H1 (cell line): ENCODE measurements at regions not wholly inside any gene's neighbourhood (a gene's known extent, or its start where the extent isn't known, plus 50 kb on each side); places are given as distances from the start of the nearest gene placed in this dataset.
A peak's percentile ranks its signal among the peaks of the same experiment; 100 is the strongest.

Experiments used
- CBX8 ChIP-seq: fragments of 300-800, 300-1000 bp; sonication (generic); IDR thresholded peaks from 2 replicates; pipeline ENCODE4 v1.7.1; 2016; ENCODE audit warnings: low read depth, low read length, borderline replicate concordance
- HDAC6 ChIP-seq: IDR thresholded peaks from one replicate; pipeline ENCODE4 v1.7.1; 2012; ENCODE audit warnings: low read depth, mild to moderate bottlenecking, inconsistent platforms, low read length, moderate library complexity
- KDM5A ChIP-seq: fragments of 200-600 bp; IDR thresholded peaks from 2 replicates; pipeline ENCODE4 v1.7.1; 2012; ENCODE audit warnings: mild to moderate bottlenecking, low read length, inconsistent platforms, mixed read lengths
- NANOG ChIP-seq: IDR thresholded peaks from 2 replicates; pipeline ENCODE4 v1.6.1; 2011; ENCODE audit warnings: low read length, low read depth, mild to moderate bottlenecking, inconsistent platforms; ENCODE audit not compliant: insufficient read depth, poor library complexity, severe bottlenecking
- POLR2AphosphoS5 ChIP-seq: IDR thresholded peaks from 2 replicates; pipeline ENCODE4 v1.6.1; 2011; ENCODE audit warnings: low read depth, low read length
- SAP30 ChIP-seq: fragments of 300-600 bp; sonication (generic); IDR thresholded peaks from 2 replicates; pipeline ENCODE4 v1.7.1; 2012; ENCODE audit warnings: low read length, moderate library complexity, mild to moderate bottlenecking, inconsistent platforms; ENCODE audit not compliant: insufficient read depth, insufficient replicate concordance
- SIN3A ChIP-seq, 2 experiments: IDR thresholded peaks in 1 of 2; conservative IDR thresholded peaks in 1 of 2; 2 replicates each; pipeline ENCODE4 v1.6.1; 2011 to 2012; ENCODE audit warnings: low read length in 2 of 2, improper control_type of control experiment in 1 of 2, low read depth in 1 of 2, mild to moderate bottlenecking in 1 of 2
- SUZ12 ChIP-seq: fragments of 200-600 bp; sonication (generic); IDR thresholded peaks from 2 replicates; pipeline ENCODE4 v1.6.1; 2012; ENCODE audit warnings: mild to moderate bottlenecking, inconsistent platforms, low read length, moderate library complexity, mixed read lengths
- TF ChIP-seq, protein P1 (sequence below): fragments of 300-600 bp; sonication (generic); IDR thresholded peaks from 2 replicates; pipeline ENCODE4 v1.7.1; 2012; ENCODE audit warnings: low read length, moderate library complexity, mild to moderate bottlenecking, inconsistent platforms; ENCODE audit not compliant: insufficient replicate concordance

DNA sequence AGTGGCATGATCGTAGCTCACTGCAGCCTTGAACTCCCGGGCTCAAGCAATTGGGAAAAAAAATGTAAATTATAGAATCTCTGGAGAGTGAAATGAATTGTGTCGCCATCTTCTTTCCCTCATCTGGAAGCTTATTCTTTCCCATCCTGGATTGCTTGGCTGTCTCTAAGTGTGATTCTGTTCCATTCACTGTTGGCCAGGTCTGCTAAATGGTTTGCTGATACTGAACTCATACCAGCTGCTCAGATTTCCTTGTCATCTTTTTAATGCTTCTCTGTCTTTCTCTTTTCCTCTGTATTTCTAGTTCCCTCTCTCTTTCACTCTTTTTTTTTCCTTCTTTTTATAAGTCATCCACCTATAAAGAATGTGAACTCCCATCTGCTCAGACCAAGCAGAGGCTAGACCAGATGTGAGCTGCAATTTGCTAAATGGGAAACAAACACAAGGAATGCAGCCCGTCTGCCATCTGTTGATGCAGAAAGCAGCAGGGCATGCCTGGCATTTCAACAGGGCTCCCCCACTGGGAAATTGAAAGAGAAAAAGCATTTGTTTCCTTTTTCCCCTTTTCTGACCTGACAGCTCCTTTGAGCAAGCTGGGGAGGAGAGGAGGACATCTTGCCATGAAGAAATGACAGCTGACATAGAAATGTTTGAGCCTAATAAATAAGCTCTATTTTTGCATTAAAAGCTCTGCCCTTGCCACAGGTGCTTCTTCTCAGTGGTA lies 1823.6 kb upstream of the FLRT2 start (continued):
- TF ChIP-seq, protein P1, sequence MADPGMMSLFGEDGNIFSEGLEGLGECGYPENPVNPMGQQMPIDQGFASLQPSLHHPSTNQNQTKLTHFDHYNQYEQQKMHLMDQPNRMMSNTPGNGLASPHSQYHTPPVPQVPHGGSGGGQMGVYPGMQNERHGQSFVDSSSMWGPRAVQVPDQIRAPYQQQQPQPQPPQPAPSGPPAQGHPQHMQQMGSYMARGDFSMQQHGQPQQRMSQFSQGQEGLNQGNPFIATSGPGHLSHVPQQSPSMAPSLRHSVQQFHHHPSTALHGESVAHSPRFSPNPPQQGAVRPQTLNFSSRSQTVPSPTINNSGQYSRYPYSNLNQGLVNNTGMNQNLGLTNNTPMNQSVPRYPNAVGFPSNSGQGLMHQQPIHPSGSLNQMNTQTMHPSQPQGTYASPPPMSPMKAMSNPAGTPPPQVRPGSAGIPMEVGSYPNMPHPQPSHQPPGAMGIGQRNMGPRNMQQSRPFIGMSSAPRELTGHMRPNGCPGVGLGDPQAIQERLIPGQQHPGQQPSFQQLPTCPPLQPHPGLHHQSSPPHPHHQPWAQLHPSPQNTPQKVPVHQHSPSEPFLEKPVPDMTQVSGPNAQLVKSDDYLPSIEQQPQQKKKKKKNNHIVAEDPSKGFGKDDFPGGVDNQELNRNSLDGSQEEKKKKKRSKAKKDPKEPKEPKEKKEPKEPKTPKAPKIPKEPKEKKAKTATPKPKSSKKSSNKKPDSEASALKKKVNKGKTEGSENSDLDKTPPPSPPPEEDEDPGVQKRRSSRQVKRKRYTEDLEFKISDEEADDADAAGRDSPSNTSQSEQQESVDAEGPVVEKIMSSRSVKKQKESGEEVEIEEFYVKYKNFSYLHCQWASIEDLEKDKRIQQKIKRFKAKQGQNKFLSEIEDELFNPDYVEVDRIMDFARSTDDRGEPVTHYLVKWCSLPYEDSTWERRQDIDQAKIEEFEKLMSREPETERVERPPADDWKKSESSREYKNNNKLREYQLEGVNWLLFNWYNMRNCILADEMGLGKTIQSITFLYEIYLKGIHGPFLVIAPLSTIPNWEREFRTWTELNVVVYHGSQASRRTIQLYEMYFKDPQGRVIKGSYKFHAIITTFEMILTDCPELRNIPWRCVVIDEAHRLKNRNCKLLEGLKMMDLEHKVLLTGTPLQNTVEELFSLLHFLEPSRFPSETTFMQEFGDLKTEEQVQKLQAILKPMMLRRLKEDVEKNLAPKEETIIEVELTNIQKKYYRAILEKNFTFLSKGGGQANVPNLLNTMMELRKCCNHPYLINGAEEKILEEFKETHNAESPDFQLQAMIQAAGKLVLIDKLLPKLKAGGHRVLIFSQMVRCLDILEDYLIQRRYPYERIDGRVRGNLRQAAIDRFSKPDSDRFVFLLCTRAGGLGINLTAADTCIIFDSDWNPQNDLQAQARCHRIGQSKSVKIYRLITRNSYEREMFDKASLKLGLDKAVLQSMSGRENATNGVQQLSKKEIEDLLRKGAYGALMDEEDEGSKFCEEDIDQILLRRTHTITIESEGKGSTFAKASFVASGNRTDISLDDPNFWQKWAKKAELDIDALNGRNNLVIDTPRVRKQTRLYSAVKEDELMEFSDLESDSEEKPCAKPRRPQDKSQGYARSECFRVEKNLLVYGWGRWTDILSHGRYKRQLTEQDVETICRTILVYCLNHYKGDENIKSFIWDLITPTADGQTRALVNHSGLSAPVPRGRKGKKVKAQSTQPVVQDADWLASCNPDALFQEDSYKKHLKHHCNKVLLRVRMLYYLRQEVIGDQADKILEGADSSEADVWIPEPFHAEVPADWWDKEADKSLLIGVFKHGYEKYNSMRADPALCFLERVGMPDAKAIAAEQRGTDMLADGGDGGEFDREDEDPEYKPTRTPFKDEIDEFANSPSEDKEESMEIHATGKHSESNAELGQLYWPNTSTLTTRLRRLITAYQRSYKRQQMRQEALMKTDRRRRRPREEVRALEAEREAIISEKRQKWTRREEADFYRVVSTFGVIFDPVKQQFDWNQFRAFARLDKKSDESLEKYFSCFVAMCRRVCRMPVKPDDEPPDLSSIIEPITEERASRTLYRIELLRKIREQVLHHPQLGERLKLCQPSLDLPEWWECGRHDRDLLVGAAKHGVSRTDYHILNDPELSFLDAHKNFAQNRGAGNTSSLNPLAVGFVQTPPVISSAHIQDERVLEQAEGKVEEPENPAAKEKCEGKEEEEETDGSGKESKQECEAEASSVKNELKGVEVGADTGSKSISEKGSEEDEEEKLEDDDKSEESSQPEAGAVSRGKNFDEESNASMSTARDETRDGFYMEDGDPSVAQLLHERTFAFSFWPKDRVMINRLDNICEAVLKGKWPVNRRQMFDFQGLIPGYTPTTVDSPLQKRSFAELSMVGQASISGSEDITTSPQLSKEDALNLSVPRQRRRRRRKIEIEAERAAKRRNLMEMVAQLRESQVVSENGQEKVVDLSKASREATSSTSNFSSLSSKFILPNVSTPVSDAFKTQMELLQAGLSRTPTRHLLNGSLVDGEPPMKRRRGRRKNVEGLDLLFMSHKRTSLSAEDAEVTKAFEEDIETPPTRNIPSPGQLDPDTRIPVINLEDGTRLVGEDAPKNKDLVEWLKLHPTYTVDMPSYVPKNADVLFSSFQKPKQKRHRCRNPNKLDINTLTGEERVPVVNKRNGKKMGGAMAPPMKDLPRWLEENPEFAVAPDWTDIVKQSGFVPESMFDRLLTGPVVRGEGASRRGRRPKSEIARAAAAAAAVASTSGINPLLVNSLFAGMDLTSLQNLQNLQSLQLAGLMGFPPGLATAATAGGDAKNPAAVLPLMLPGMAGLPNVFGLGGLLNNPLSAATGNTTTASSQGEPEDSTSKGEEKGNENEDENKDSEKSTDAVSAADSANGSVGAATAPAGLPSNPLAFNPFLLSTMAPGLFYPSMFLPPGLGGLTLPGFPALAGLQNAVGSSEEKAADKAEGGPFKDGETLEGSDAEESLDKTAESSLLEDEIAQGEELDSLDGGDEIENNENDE: no peak
- no peak for TF ChIP-seq HDAC6
- no peak for TF ChIP-seq KDM5A
- peak; percentile 64 for TF ChIP-seq NANOG
- TF ChIP-seq POLR2AphosphoS5: no peak
- no peak for TF ChIP-seq SUZ12
- TF ChIP-seq CBX8: no peak
- peak in 1 of 2 experiments; percentile 81; a peak in 1 of 4 replicates for TF ChIP-seq SIN3A (conservative IDR thresholded peaks at IDR 0.05 in 1 of 2, IDR thresholded peaks at IDR 0.05 in 1 of 2; ENCODE audit: low read depth in 1 of 2, low read length in 2 of 2)
- TF ChIP-seq SAP30: no peak
